ENCODE measurements at regions not wholly inside any gene's neighbourhood (a gene's known extent, or its start where the extent isn't known, plus 50 kb on each side); places are given as distances from the start of the nearest gene placed in this dataset.
A peak's percentile ranks its signal among the peaks of the same experiment; 100 is the strongest.

DNA sequence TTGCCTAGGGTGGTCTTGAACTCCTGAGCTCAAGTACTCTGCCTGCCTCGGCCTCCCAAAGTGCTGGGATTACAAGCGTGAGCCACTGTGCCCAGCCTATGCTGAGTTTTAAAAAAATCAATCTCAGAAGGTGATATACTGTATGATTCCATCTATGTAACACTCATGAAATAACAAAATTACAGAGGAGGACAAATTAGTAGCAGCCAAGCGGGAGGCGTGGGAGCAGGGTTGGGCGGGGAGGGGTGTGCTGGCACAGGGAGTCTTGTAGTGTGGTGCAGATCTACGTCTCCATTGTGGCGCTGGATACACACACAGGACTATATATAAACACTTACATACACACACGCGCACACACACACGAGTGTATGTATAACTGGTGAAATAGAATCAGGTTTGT is 80.6 kb upstream of the LINGO1 start:
- DNase-seq (ENCODE audit: low read depth in 2 of 2): no peak

DNA sequence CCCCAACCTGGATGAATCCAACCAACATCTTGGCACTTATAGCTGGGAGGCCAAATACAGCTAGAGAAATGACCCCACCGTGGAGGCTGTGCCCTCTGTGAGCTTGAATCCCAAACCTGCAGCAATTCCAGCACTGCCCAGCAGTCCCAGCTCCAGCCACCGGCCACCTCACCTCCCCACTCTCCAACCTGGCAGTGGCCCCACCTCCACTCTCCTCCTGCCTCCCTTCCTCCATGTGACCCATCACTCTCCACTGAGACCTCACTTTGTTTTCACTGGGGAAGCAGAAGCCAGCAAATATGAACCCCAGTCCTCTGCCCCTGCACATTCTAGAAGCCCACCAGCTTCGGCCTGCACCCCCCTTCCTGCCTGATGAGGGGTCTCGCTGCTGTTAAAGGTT is 79.7 kb upstream of the LINGO1 start:
- no peak for DNase-seq (ENCODE audit: low read depth in 2 of 2)

DNA sequence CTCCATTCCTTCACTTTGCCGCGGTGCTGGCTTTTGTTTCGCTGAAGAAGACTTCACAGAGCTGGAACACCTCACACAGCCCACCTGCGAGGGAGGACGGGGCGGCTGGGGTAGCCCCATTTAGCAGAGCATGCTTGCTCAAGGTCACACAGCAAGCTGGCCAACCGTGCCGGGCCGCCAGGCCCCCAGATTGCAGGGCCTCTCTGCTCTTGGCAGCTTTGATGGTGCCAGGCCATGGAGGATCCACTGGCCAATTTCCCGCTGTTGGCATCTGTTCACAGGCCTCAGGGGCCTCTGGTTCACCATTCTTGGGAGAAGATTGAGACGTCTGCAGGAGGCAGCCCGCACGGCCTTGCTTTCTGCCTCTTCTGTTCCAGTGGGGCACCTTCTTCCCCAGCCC is 77.9 kb upstream of the LINGO1 start:
- no peak for DNase-seq (ENCODE audit: low read depth in 2 of 2)

DNA sequence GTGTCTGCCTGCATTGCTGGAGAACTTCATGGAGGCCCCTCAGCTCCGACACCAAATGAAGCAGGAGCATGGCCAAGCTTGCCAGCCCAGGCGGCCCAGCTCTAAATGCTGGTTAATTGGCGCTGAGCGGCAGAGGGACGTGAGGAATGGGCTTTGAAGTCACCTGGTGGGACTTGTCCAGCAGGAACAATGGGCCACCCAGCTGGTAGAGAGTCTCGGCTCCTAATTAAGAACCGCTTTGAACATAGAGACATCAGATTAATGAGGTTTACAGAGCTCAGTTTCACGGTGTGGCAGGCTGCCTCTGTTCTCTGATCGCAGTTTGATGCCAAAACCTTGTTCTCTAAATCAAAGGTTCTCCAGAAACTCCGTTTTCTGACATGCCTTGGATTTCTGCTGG is 77.5 kb upstream of the LINGO1 start:
- no peak for DNase-seq (ENCODE audit: low read depth in 2 of 2)

DNA sequence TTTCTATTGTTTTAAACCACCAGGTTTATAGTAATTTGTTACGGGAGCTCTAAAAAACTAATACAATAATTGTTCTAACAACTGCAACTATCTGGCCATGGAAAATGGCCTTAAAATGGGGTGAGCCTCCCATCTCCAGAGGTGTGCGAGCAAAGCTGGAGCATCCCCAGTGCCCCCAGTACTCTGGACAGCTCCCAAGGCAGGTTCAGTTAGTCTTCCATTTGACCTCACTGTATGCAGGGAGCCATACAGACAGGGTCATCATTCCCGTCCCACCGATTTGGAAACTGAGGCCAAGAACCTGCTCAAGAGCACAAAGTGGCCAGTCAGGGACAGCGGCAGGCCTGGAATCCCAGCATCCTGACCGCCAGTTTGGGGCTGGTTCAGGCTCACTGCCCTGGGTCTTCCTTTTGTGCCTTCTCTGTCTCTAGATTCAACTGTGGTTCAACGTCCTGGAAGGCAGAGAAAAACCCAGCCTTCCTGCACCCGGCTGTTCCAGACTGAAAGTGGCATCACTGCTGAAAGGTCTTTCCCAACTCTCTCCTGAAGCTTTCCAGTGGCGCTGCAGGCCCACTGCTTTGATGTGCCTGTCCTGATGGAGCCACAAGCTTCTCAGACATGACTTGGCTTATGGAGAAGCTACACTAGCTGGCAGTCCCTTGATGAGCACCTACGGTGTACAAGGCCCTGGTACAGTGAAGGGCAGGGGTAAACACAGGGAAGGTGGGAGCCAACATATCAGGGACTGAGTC is 76.6 kb upstream of the LINGO1 start:
- DNase-seq (ENCODE audit: low read depth in 2 of 2): no peak

DNA sequence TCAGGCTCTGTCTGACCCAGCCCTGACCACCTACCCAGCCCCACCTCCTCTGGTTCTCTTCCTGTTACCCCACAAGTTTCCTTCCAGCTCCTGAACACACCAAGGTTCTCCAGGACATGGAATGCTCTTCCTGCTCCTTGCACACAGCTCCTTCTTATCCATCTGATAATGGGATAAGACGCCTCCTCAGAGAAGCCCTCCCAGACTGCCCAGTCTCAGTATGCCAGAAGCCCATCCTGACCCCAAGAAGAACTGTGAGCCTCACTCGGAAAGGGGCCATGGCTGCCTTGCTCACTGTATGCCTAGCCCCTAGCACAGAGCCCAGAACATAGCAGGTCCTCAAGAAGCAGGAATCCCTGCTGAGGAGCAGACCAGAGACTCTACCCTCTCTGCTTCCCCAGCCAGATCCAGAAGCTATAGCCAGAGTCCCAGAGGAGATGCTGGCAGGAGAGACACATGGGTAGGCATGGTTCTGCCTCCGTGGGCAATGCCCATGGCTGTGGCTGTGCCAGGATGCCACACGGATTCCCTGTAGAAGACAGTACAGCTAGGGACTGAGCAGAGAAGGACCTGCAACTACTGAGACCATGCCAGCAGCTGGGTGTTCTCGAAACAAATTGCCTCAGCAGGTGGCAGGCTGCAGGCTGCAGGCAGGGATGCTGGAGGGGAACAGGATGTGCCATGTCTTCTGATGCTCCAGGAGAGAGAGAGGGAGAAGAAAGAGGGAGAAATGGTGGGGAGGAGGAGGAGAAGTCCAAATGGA is 74.0 kb upstream of the LINGO1 start:
- DNase-seq (ENCODE audit: low read depth in 2 of 2): no peak

DNA sequence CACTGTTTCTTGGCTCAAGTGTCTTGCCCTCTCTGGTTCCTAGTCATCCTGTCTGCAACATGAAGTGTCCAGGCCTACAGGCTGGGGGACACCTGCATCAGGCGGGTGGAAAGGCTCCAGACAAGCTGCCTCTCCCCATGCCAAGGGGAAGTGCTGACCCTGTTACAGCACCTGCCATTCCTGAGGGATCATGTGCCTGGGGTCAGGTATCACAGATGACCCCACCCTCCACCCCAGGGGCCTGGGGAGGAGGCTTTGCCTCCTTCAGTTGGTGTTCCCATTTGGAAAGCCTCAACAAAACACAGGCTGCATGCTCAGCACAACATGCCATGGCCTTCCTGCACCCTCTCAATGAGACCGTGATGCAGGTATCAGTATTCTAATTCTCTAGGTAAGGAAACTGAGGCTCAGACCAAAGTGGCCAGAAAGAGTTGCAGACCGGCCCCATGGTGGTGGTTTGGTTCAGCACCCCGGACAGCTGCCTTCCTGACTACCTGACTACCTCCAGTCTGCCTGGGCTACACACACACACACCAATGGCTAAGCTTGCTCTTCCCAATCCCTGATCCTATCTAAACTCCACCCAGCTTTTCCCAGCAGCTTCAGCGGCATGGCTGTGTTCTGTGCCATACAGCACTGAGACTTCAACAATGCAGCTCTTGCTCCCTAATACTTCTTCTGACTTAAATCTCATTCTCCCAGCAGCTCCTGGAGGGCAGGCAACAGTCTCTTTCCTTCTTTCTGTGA is 69.7 kb upstream of the LINGO1 start:
- DNase-seq (ENCODE audit: low read depth in 2 of 2): peak in 1 of 2 donors; percentile 8

DNA sequence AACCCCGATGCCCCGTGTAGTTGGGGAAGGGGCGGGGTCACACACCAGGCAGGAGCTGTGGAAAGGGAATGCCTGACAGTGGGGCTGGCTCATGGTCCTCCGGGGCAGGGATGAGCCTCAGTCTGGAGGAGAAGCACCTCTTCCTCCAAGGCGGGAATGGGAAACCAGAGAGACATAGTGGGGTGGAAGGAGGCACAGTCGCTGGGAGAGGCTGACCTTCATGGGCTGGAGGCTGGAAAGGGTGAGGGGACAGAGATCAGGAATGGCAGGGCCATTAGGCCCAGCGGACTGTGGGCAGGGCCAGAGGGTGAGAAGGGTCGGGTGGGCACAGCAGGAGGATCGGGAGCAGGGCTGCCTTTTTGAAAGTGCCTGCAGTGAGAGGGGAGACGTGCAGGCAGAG is 65.8 kb upstream of the LINGO1 start:
- no peak for DNase-seq (ENCODE audit: low read depth in 2 of 2)

DNA sequence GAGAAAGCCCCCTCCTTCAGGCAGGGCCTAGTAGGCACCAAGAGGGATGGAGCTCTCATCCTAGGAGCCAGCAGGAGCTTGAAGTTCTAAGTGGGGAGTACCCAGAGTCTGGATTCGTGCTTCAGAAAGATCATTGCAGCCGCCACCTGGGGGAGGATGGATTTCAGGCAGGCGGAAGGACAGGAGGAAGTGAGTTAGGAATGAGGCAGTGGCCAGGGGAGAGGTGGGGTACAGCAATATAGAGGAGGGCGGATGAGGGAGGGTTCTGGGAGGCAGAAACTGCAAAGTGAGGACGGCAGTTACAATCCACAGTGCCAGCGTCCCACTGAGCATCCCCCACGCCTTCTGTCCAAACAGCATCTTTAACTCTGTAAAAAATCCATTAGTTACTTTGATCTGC is 65.2 kb upstream of the LINGO1 start:
- no peak for DNase-seq (ENCODE audit: low read depth in 2 of 2)

DNA sequence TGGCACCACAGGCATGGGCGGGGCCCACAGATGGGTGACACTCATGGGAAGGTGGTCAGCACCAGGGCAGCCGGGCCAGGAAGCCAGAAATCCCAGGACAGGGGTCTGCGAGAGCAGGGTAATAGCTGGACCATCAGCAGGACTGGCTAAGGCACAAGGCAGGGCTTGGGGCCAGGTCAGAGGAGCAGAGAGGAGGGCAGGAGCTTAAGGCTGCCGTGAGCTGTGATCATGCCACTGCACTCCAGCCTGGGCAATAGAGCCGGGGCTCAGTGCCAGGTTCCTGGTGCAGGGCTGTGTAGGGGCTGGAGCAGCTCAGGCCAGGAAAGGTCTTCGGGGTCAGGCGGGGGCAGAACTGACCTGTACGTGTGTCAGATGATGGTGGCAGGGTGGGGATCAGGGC is 64.2 kb upstream of the LINGO1 start:
- no peak for DNase-seq (ENCODE audit: low read depth in 2 of 2)

DNA sequence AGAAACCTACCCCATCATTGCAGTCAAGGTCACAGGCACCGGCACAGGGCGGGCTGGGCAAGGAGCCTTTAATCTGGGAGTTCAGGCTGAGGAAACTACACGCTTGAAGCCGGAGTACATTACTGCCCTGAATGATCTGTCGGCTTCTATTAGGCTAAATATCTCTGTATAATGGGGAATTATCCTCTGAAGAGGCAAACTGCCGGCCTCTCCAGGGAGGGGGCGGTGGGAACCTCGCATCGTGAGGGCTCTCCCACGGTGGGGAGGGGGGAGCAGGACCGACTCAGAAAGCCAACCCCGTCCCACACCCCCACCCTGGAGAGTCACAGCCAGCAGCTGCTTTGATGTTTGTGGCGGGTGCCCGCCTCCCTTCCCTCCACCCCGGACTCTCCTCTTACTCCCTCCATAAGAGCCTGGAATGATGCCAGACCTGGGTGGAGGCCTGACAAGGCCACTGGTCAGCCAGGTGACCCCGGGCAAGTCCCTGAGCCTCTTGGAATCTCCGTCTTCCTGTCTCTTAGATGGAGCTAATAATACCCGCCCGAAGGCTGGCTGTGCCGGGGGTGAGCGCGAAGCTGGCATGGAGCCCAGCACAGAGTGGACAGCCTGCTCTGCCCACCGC is 63.4 kb upstream of the LINGO1 start:
- no peak for DNase-seq (ENCODE audit: low read depth in 2 of 2)

DNA sequence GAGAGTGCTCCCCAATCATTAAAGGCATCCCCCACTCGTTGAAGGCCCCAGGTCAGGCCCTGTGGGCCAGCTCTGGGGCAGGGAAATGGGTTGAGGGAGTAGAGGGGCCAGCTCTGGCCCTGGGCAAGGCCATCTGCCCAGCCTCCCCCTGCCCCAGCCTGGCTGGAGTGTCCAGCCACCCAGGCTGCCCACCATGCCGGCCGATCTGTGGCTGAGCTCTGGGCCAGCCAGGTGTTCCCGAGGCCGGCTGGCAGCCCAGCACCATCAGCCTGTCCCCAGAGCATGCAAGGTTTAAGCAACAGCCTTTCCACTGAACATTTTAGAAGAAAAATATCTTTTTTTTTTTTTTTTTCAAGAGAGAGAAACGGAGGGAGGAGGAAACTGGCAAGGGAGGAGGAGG is 62.8 kb upstream of the LINGO1 start:
- no peak for DNase-seq (ENCODE audit: low read depth in 2 of 2)

DNA sequence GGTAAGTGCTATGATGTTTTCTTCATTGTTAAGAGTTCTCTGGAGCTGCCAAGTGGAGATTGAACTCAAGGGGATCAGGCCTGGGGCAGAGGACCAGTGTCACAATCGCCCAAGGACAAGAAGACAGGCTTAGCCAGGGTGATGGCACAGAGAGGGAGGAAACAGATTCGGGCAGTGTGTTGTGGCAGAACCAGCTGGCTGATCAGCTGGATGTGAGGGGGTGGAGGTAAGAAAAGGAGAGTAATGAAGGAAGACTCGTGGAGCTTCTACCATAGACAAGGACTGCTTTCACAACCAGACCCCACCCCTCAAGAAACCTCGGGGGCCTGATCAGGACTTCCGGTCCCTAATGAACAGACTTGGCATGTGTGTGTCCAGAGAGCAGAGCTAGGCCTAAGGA is 60.9 kb upstream of the LINGO1 start:
- no peak for DNase-seq (ENCODE audit: low read depth in 2 of 2)

DNA sequence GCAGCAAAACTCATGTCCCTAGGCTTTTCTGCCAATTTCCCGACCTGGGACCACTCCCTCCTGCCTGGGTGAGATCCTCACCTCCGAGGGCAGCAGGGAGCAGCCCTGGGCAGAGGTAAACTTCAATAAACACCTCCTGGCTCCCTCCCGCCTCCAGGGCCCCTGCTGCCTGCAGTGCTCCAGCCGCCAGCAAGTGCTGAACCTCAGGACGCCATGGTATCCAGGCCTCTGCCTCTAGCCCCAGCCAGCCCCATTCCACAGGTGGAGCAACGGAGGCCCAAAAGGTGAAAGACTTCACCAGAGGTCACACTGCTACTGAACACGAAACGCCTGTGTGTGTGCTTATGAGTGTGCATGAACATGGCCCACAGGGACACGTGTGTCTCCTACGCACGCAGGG is 59.9 kb upstream of the LINGO1 start:
- no peak for DNase-seq (ENCODE audit: low read depth in 2 of 2)

DNA sequence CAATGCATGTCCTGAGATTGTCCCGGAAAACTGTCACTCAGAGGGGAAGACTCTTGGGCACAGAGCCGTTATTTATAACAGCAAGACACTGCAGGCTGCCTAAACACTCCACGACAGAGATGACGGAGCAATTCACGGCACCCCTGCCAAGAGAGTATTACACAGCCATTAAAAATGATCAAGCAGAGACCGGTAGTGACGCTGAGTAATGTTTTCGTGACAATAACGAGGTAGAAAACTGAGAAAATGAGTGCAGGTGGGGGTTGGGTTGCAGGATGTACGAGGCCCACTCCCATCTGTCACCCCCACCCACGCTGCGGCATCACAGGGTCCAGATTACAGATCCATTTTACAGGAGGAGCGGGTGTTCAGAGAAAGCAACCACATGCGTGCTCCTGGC is 58.9 kb upstream of the LINGO1 start:
- no peak for DNase-seq (ENCODE audit: low read depth in 2 of 2)

DNA sequence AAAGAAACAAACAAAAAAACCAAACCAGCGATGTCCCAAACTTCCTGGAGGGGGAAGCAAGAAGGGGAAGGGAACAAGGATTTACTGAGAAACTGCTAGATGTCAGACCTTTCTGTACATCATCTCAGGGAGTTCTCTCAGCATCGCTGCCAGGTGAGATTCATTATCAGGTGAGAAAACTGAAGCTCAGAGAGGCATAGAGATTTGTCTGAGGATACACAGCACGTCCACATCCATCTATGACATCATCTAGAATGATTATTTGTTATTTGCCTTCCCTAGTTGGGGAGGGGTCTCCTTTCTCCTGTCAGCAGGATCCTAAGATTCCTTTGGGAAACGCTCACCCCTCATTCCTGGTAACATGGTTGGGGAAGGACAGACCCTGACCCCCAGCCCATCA is 57.1 kb upstream of the LINGO1 start:
- no peak for DNase-seq (ENCODE audit: low read depth in 2 of 2)

DNA sequence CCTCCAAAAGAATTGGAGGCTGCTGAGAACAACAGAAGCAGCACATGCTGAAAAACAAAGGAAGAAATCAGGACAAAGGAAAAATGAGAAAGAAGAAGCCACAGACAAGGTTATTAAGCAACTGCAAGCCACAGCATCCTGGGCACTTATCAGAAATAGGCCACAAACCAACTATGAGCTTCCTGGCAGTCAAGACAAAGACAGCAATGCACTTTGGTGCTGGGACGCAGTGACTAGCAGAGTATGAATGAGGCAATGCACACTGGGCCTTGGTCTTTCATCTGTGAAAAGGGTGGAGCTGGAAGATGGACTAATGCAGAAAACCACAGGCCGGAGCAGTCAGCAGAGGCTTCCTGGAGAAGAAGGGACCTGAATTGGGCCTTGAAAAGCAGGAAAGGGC is 56.0 kb upstream of the LINGO1 start:
- DNase-seq (ENCODE audit: low read depth in 2 of 2): no peak

DNA sequence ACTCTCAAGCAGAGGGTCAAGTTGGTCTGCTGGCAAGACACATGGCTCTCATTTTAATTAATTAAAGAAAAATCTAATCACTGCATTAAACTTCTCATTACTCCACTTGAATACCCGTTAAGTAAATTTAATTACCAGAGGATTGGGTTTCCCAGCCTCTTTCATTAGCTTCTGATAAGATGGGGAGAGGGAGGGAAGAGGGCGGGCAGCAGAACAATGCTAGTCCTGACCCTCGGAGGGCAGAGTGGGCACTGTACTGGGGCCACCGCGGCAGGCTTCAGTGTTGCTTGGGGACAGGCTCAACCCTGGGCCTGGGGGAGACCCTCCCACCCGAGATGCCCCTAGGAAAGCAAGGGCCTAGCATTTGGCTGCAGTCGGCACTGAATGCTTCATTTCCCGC is 55.6 kb upstream of the LINGO1 start:
- no peak for DNase-seq (ENCODE audit: low read depth in 2 of 2)

DNA sequence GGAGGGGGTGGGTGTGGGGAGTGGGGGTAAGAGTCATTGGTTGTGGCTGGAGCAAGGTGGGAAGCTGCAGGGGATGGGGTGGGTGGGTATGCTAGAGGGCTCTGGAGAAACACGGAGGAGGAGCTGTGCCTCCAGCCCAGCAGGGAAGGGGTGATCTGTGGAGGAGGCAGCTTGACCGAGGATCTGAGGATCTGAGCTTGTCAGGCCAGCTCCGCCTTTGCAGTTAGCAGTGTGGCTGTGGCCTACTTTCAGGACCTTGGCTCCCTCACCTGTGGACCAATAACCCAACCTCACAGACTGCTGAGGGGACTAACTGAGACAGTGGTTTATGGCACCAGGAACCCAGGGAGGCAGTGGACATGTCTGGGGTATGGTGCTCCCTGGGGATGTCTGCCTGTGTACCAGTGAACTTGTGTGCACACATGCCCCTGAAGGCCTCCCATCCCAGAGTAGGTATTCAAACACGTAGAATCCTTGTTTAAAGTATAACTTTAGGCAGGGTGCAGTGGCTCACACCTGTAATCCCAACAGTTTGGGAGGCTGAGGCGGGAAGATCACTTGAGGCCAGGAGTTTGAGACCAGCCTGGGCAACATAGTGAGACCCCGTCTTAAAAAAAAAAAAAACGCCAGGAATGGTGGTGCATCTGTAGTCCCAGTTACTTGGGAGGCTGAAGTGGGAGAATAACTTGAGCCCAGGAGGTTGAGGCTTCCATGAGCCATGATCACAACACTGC is 52.5 kb upstream of the LINGO1 start:
- no peak for DNase-seq (ENCODE audit: low read depth in 2 of 2)

DNA sequence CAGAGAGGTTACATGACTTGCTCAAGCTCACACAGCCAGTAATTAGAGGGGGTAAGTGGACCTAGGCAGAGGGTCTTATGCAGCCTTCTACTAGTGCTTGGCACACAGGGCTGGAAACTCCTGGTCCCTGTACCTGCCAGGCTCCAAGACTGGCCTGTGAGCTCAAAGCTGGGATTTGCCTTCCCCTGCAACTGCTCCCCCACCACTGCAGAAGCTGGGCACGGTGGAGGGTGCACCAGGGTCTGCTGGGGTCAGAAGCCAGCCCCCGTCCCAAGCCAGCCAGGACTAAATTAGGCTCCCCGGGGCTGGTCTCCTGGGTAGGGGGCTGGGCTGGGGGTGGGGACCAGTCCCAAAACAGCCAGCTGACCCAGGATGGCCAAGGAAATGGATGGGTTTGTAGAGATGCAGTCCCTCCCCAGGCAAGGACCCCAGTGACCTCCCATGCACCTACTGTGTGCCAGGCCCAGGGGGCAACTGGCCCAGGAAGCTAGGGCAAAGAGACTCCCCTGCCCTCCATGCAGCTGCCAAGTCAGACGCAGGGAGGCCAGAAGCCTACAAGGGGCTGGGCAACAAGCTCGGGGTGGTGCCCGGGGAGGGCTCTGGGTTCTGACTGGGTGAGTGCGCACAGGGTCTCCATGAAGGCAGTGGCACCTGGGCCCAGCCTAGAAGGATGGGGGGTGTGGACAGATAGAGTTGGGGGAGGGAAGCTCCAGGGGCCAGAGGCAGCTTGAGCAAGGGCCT is 51.8 kb upstream of the LINGO1 start:
- DNase-seq (ENCODE audit: low read depth in 2 of 2): no peak

DNA sequence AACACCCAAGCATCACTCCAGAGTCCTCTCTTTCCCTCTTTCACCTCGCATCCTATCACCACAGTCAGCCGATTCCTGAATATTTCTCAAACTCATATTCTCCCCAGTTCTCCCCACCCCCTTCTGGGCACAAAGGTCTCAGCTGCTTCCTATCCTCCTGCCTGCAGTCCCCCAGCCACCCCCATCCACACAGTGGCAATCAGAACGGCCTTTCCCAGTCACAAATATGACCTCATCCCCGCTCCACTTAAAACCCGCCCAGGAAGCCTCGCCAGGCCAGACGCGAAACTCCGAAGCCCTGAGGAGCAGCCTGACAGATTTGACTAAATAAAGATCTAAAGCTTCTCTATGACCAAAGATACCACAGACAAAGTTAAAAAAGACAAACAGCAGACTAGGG is 49.9 kb upstream of the LINGO1 start:
- DNase-seq (ENCODE audit: low read depth in 2 of 2): no peak

All from stimulated activated CD4-positive, alpha-beta T cell treated with anti-CD3 and anti-CD28 coated beads, Interleukin-4, amount 100 ng/mL, for 48 hours (primary cell).